Cardiac muscle cell (in vitro differentiated cells and primary cell): ENCODE measurements at regions not wholly inside any gene's neighbourhood (a gene's known extent, or its start where the extent isn't known, plus 50 kb on each side); places are given as distances from the start of the nearest gene placed in this dataset.

Experiments
- DNase-seq, 2 donors: peaks; one replicate each; pipeline versions ENCODE4 v3.0.0 to v3.0.0-alpha.2; 2010 to 2017; ENCODE audit warnings: low read depth in 1 of 2, low spot score in 1 of 2
- H3K27ac ChIP-seq: fragments of 200-600 bp; sonication (generic); 2 replicates; pipeline ENCODE4 v1.5.1; 2016
- H3K27me3 ChIP-seq: fragments of 200-600 bp; sonication (generic); 2 replicates; pipeline ENCODE4 v1.6.0; 2016; ENCODE audit warnings: control low read depth
- H3K36me3 ChIP-seq: fragments of 200-600 bp; sonication (generic); 2 replicates; pipeline ENCODE4 v1.5.1; 2016; ENCODE audit warnings: control low read depth
- H3K4me1 ChIP-seq: fragments of 200-600 bp; sonication (generic); 2 replicates; pipeline ENCODE4 v1.8.1; 2017; ENCODE audit warnings: low read depth, mild to moderate bottlenecking, mixed run types
- H3K4me3 ChIP-seq: fragments of 200-600 bp; sonication (generic); 2 replicates; pipeline ENCODE4 v1.5.1; 2016; ENCODE audit warnings: mild to moderate bottlenecking
- H3K9me3 ChIP-seq: fragments of 200-600 bp; sonication (generic); 2 replicates; pipeline ENCODE4 v1.5.1; 2017; ENCODE audit warnings: low read depth, mild to moderate bottlenecking, control low read depth
- CTCF ChIP-seq: IDR thresholded peaks from 2 replicates; pipeline ENCODE4 v1.5.1; 2012; ENCODE audit warnings: low read depth, mild to moderate bottlenecking, low read length

GRCh38 chr4:173858471-173858870 lies 328.4 kb upstream of the HAND2 start:
- no peaks in the 10 kb centered on the region for H3K9me3 ChIP-seq
- H3K27ac ChIP-seq, result no peak overlapping the region
- H3K36me3 ChIP-seq, result no peaks in the 10 kb centered on the region
- no peak overlapping the region for H3K4me3 ChIP-seq
- no peak for TF ChIP-seq CTCF
- H3K27me3 ChIP-seq, result no peaks in the 10 kb centered on the region
- peaks cover 7% of the 10 kb centered on the region for H3K4me1 ChIP-seq
- no peak for DNase-seq

- H3K36me3 ChIP-seq, result no peaks in the 10 kb centered on the region
- no peak for DNase-seq
- H3K4me1 ChIP-seq, result peaks cover 7% of the 10 kb centered on the region
- no peak for TF ChIP-seq CTCF
- no peak overlapping the region for H3K27ac ChIP-seq
- no peak overlapping the region for H3K4me3 ChIP-seq
- H3K27me3 ChIP-seq, result no peaks in the 10 kb centered on the region
- no peaks in the 10 kb centered on the region for H3K9me3 ChIP-seq
These were observed 327.8 kb upstream of the HAND2 start for GRCh38 chr4:173857828-173858227.

- no peak overlapping the region for H3K4me3 ChIP-seq
- no peak for TF ChIP-seq CTCF
These were observed 325.0 kb upstream of the HAND2 start for GRCh38 chr4:173855015-173855414.

GRCh38 chr4:173852775-173853174 lies 322.7 kb upstream of the HAND2 start:
- Histone ChIP-seq H3K4me1 (no peaks in the 10 kb centered on the region), H3K27me3 (no peaks in the 10 kb centered on the region), H3K36me3 (no peaks in the 10 kb centered on the region), H3K27ac (no peak overlapping the region), H3K4me3 (no peak overlapping the region), H3K9me3 (no peaks in the 10 kb centered on the region)
- TF ChIP-seq CTCF, result no peak
- no peak for DNase-seq

More at GRCh38 chr4:173855015-173855414, 325.0 kb upstream of the HAND2 start:
- H3K27me3 ChIP-seq, result no peaks in the 10 kb centered on the region
- H3K36me3 ChIP-seq, result no peaks in the 10 kb centered on the region
- H3K27ac ChIP-seq, result no peak overlapping the region
- H3K4me1 ChIP-seq, result peaks cover 1% of the 10 kb centered on the region
- no peaks in the 10 kb centered on the region for H3K9me3 ChIP-seq
- peak in 1 of 2 donors; percentile 49 for DNase-seq

GRCh38 chr4:173845580-173845979 lies 315.6 kb upstream of the HAND2 start:
- Histone ChIP-seq H3K4me1 (no peaks in the 10 kb centered on the region), H3K27me3 (no peaks in the 10 kb centered on the region), H3K36me3 (no peaks in the 10 kb centered on the region), H3K4me3 (no peak overlapping the region), H3K27ac (no peak overlapping the region), H3K9me3 (no peaks in the 10 kb centered on the region)
- TF ChIP-seq CTCF, result no peak
- DNase-seq, result peak in 1 of 2 donors; percentile 11

- H3K4me1 ChIP-seq, result peaks cover 15% of the 10 kb centered on the region
- H3K27me3 ChIP-seq, result no peaks in the 10 kb centered on the region
- no peaks in the 10 kb centered on the region for H3K9me3 ChIP-seq
- H3K36me3 ChIP-seq, result no peaks in the 10 kb centered on the region
- TF ChIP-seq CTCF, result no peak
- no peak overlapping the region for H3K4me3 ChIP-seq
- H3K27ac ChIP-seq, result no peak overlapping the region
- DNase-seq, result no peak
These were observed 309.8 kb upstream of the HAND2 start for GRCh38 chr4:173839865-173840264.
